OCI-LY7 (cell line): ENCODE measurements at regions not wholly inside any gene's neighbourhood (a gene's known extent, or its start where the extent isn't known, plus 50 kb on each side); places are given as distances from the start of the nearest gene placed in this dataset.

Source experiments
- BruUV-seq: library from RNA; stranded (reverse); fragments of 400-500 nt; replicated peaks from 2 replicates; lab custom pipeline; 2021; lab: Mats Ljungman, UMichigan
- CTCF ChIA-PET: fragments of 300-600 bp; sonication (Branson Sonifier 250); formaldehyde crosslinking; loops from one replicate; lab custom pipeline; 2022; ENCODE audit warnings: antibody characterized with exemption; ENCODE audit not compliant: unreplicated experiment; lab: Charles Lee
- POLR2A ChIA-PET: fragments of 300-600 bp; sonication (Branson Sonifier 250); formaldehyde crosslinking; loops from one replicate; lab custom pipeline; 2022; ENCODE audit warnings: antibody characterized with exemption; lab: Charles Lee
- DNase-seq: peaks from one replicate; pipeline ENCODE4 v3.0.0-alpha.2; 2015; ENCODE audit warnings: low spot score
- H2AFZ ChIP-seq: fragments of 200-600 bp; sonication (generic), shearing (Covaris generic); 2 replicates; pipeline ENCODE4 v1.6.1; 2014; ENCODE audit warnings: mild to moderate bottlenecking, antibody characterized with exemption, low read length, moderate library complexity
- H3K27ac ChIP-seq: fragments of 200-600 bp; sonication (generic); 2 replicates; pipeline ENCODE4 v1.5.1; 2014; ENCODE audit warnings: mixed run types, low read depth, mild to moderate bottlenecking, moderate library complexity, low read length, inconsistent platforms; ENCODE audit not compliant: poor library complexity, severe bottlenecking
- H3K36me3 ChIP-seq: fragments of 200-600 bp; sonication (generic); 2 replicates; pipeline ENCODE4 v1.6.1; 2014; ENCODE audit warnings: mild to moderate bottlenecking, antibody characterized with exemption, low read length, moderate library complexity, mixed read lengths; ENCODE audit not compliant: insufficient read depth
- H3K4me1 ChIP-seq: fragments of 200-600 bp; sonication (generic); 2 replicates; pipeline ENCODE4 v1.5.1; 2014; ENCODE audit warnings: mild to moderate bottlenecking, low read length; ENCODE audit not compliant: insufficient read depth, poor library complexity, severe bottlenecking
- H3K4me2 ChIP-seq: fragments of 200-600 bp; sonication (generic); 2 replicates; pipeline ENCODE4 v1.6.1; 2014; ENCODE audit warnings: mild to moderate bottlenecking, low read length
- H3K4me3 ChIP-seq: fragments of 200-600 bp; sonication (generic); 2 replicates; pipeline ENCODE4 v1.5.1; 2014; ENCODE audit warnings: mild to moderate bottlenecking, low read depth, low read length; ENCODE audit not compliant: poor library complexity, severe bottlenecking
- H3K79me2 ChIP-seq: fragments of 200-600 bp; sonication (generic); 2 replicates; pipeline ENCODE4 v1.6.1; 2016; ENCODE audit warnings: low read depth, mild to moderate bottlenecking, low read length, moderate library complexity, mixed read lengths; ENCODE audit not compliant: insufficient read depth
- H3K9me2 ChIP-seq: fragments of 200-600 bp; sonication (generic); 2 replicates; pipeline ENCODE4 v1.6.1; 2016; ENCODE audit warnings: mild to moderate bottlenecking, low read length, mixed read lengths; ENCODE audit not compliant: insufficient read depth
- H3K9me3 ChIP-seq: fragments of 200-600 bp; sonication (generic); 2 replicates; pipeline ENCODE4 v1.6.1; 2014; ENCODE audit warnings: mild to moderate bottlenecking, mixed run types, low read length, mixed read lengths
- H4K20me1 ChIP-seq: fragments of 200-600 bp; sonication (generic); 2 replicates; pipeline ENCODE4 v1.6.1; 2014; ENCODE audit warnings: mild to moderate bottlenecking, antibody characterized with exemption, low read length, moderate library complexity, mixed read lengths; ENCODE audit not compliant: insufficient read depth
- EZH2phosphoT487 ChIP-seq: fragments of 200-600 bp; sonication (generic); IDR thresholded peaks from 2 replicates; pipeline ENCODE4 v1.6.1; 2018; ENCODE audit warnings: low read depth, borderline replicate concordance, mild to moderate bottlenecking, mixed run types, antibody characterized with exemption, low read length, moderate library complexity, mixed read lengths
- intact Hi-C: fragments of 100-400 bp; cut with micrococcal nuclease; formaldehyde crosslinking; loops from one replicate; pipeline ENCODE4 v1.10.0; 2022; ENCODE audit not compliant: unreplicated experiment
- TF ChIP-seq, protein P1 (sequence below): fragments of 200-600 bp; sonication (generic); conservative IDR thresholded peaks from 2 replicates; pipeline ENCODE4 v1.5.1; 2014; ENCODE audit warnings: mild to moderate bottlenecking, antibody characterized with exemption, low read length, moderate library complexity, mixed read lengths

DNA sequence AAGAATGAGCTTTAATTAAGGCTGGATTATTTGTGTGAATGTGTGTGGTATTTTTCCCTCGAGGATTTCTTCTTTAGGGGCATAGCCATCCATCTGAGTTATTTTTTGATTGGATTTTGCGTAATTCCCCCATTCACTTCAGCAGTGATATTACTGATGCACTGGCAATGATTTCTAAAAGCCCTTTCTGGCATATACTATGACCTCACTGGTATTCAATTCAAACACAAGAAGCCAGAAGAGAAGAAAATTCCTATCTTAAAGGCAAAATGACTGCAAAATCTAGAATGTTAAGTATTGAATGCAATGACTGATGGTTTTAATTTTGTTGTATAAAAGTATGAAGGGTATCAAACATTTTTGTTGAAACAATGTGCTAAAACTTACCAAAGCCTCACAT lies 71.1 kb upstream of the DDIT4L start:
- Histone ChIP-seq H4K20me1 (no peaks in the 10 kb centered on the region), H3K4me1 (no peaks in the 10 kb centered on the region), H3K9me3 (no peaks in the 10 kb centered on the region), H3K36me3 (no peaks in the 10 kb centered on the region), H3K4me2 (no peak overlapping the region), H3K9me2 (no peaks in the 10 kb centered on the region), H3K79me2 (no peaks in the 10 kb centered on the region), H3K4me3 (no peak overlapping the region), H3K27ac (no peak overlapping the region), H2AFZ (no peak overlapping the region)
- no peak for DNase-seq
- POLR2A ChIA-PET = interaction anchor here (1.1 kb wide), 1 partner anchor 13 kb away, joined by 3 read pairs; no protein-coding TSS in a partner anchor
- CTCF ChIA-PET = no interaction called here
- intact Hi-C loops = no loop called here
- TF ChIP-seq EZH2phosphoT487 = no peak
- TF ChIP-seq, protein P1, sequence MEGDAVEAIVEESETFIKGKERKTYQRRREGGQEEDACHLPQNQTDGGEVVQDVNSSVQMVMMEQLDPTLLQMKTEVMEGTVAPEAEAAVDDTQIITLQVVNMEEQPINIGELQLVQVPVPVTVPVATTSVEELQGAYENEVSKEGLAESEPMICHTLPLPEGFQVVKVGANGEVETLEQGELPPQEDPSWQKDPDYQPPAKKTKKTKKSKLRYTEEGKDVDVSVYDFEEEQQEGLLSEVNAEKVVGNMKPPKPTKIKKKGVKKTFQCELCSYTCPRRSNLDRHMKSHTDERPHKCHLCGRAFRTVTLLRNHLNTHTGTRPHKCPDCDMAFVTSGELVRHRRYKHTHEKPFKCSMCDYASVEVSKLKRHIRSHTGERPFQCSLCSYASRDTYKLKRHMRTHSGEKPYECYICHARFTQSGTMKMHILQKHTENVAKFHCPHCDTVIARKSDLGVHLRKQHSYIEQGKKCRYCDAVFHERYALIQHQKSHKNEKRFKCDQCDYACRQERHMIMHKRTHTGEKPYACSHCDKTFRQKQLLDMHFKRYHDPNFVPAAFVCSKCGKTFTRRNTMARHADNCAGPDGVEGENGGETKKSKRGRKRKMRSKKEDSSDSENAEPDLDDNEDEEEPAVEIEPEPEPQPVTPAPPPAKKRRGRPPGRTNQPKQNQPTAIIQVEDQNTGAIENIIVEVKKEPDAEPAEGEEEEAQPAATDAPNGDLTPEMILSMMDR = no peak
- BruUV-seq = no TSS peak

DNA sequence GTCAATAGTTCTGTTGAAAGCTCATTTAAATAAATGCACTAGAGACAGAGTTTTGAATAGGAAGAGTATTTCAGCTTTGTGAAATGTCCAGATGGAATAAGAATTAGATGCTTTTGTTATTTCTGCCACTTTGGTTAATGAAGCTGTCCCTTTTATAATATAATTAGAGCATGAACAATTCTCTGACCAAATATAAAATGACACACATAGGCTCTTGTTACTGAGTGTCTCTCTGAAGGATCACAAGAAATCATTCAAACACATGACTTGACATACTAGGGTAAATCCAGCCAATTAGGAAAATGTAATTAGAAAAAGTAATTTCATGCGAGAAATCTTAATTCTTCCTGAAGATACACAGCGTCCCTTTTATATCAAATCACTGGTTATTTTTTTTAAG lies 68.4 kb upstream of the DDIT4L start:
- Histone ChIP-seq H3K4me3 (no peak overlapping the region), H3K79me2 (no peaks in the 10 kb centered on the region), H3K9me2 (no peaks in the 10 kb centered on the region), H3K36me3 (no peaks in the 10 kb centered on the region), H3K4me1 (no peaks in the 10 kb centered on the region), H3K4me2 (no peak overlapping the region), H3K9me3 (no peaks in the 10 kb centered on the region), H3K27ac (no peak overlapping the region), H2AFZ (no peak overlapping the region), H4K20me1 (no peaks in the 10 kb centered on the region)
- POLR2A ChIA-PET = no interaction called here
- intact Hi-C loops = no loop called here
- no peak for TF ChIP-seq EZH2phosphoT487
- TF ChIP-seq, protein P1 = no peak
- CTCF ChIA-PET = no interaction called here
- no peak for DNase-seq
- BruUV-seq = no TSS peak

DNA sequence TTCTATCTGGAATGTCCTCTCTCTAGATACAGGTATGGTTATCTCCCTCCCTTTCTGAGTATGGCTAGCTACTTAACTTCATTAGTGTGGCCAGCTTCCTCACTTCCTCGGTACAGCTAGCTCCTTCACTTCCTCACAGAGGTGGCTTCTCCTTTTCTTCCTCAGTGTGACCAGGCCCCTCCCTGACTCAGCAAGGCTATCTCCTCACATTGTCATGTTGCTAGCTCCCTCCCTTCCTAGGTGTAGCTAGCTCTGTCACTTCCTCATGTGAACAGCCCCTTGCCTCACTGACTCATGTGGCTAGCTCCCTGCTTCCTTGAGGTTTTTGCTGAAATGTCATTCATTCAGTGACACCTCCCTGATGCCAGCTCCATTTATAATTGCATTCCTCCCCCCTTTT lies 67.3 kb upstream of the DDIT4L start:
- Histone ChIP-seq H3K4me2 (no peak overlapping the region), H3K9me2 (no peaks in the 10 kb centered on the region), H3K79me2 (no peaks in the 10 kb centered on the region), H4K20me1 (no peaks in the 10 kb centered on the region), H2AFZ (no peak overlapping the region), H3K4me3 (no peak overlapping the region), H3K27ac (no peak overlapping the region), H3K36me3 (no peaks in the 10 kb centered on the region), H3K9me3 (no peaks in the 10 kb centered on the region), H3K4me1 (no peaks in the 10 kb centered on the region)
- TF ChIP-seq, protein P1 = no peak
- TF ChIP-seq EZH2phosphoT487 = no peak
- ChIA-PET CTCF (no interaction called here), POLR2A (interaction anchor here (0.7 to 0.8 kb wide), 2 partner anchors 50 to 875 kb away, joined by 3 read pairs; no protein-coding TSS in a partner anchor)
- BruUV-seq = no TSS peak
- intact Hi-C loops = no loop called here
- no peak for DNase-seq
